GM23338 (cell line): ENCODE measurements at regions not wholly inside any gene's neighbourhood (a gene's known extent, or its start where the extent isn't known, plus 50 kb on each side); places are given as distances from the start of the nearest gene placed in this dataset.

Experiments used
- ATAC-seq: fragments of 200-7000 bp; cut with Tn5 transposase; 3 replicates; pipeline ENCODE4 v1.9.1; 2020
- DNase-seq: peaks from one replicate; pipeline ENCODE4 v3.0.0-alpha.2; 2015; ENCODE audit warnings: low spot score
- H2AFZ ChIP-seq: fragments of 200-600 bp; sonication (generic); 2 replicates; pipeline ENCODE4 v1.8.0; 2016; ENCODE audit warnings: antibody characterized with exemption, mild to moderate bottlenecking, moderate library complexity
- H3F3A ChIP-seq: fragments of 200-600 bp; sonication (generic); replicated peaks from 2 replicates; pipeline ENCODE4 v1.8.0; 2017; ENCODE audit warnings: antibody characterized with exemption, mixed run types, low read depth
- H3K27ac ChIP-seq: fragments of 200-600 bp; sonication (generic); 2 replicates; pipeline ENCODE4 v1.6.1; 2016; ENCODE audit warnings: low read depth
- H3K27me3 ChIP-seq: fragments of 200-600 bp; sonication (generic); 2 replicates; pipeline ENCODE4 v1.8.0; 2016; ENCODE audit warnings: mild to moderate bottlenecking, mixed run types, moderate library complexity; ENCODE audit not compliant: insufficient read depth
- H3K36me3 ChIP-seq: fragments of 200-600 bp; sonication (generic); 2 replicates; pipeline ENCODE4 v1.8.0; 2016; ENCODE audit warnings: mild to moderate bottlenecking; ENCODE audit not compliant: insufficient read depth
- H3K4me1 ChIP-seq: fragments of 200-600 bp; sonication (generic); 2 replicates; pipeline ENCODE4 v1.8.0; 2016; ENCODE audit warnings: mild to moderate bottlenecking, moderate library complexity; ENCODE audit not compliant: insufficient read depth
- H3K4me2 ChIP-seq: fragments of 200-600 bp; sonication (generic); 2 replicates; pipeline ENCODE4 v1.7.1; 2017; ENCODE audit warnings: mixed run types
- H3K4me3 ChIP-seq: fragments of 200-600 bp; sonication (generic); 2 replicates; pipeline ENCODE4 v1.6.1; 2016; ENCODE audit warnings: mixed run types
- H3K79me2 ChIP-seq: fragments of 200-600 bp; sonication (generic); replicated peaks from 2 replicates; pipeline ENCODE4 v1.8.0; 2017; ENCODE audit warnings: mild to moderate bottlenecking; ENCODE audit not compliant: insufficient read depth
- H3K9me2 ChIP-seq: fragments of 200-600 bp; sonication (generic); 2 replicates; pipeline ENCODE4 v1.8.0; 2017; ENCODE audit not compliant: insufficient read depth
- H4K20me1 ChIP-seq: fragments of 200-600 bp; sonication (generic); replicated peaks from 2 replicates; pipeline ENCODE4 v1.8.0; 2017; ENCODE audit warnings: mild to moderate bottlenecking; ENCODE audit not compliant: insufficient read depth
- H3K27ac Mint-ChIP-seq: 2 replicates; pipeline ENCODE4 v1.8.0; 2020; ENCODE audit warnings: inconsistent platforms, mild to moderate bottlenecking, moderate library complexity, mixed read lengths
- H3K27me3 Mint-ChIP-seq: 3 replicates; pipeline ENCODE4 v1.8.0; 2022; ENCODE audit warnings: low read depth, mild to moderate bottlenecking, moderate library complexity, mixed read lengths, inconsistent platforms; ENCODE audit not compliant: insufficient read depth, poor library complexity
- H3K36me3 Mint-ChIP-seq: 3 replicates; pipeline ENCODE4 v1.8.0; 2021; ENCODE audit warnings: low read depth, mild to moderate bottlenecking, inconsistent platforms, moderate library complexity, mixed read lengths
- H3K4me1 Mint-ChIP-seq: 3 replicates; pipeline ENCODE4 v1.8.0; 2020; ENCODE audit warnings: mild to moderate bottlenecking, inconsistent platforms, mixed read lengths
- H3K4me3 Mint-ChIP-seq: 3 replicates; pipeline ENCODE4 v1.8.0; 2021; ENCODE audit warnings: moderate library complexity, mild to moderate bottlenecking, inconsistent platforms, mixed read lengths
- H3K9me3 Mint-ChIP-seq: 3 replicates; pipeline ENCODE4 v1.8.0; 2020; ENCODE audit warnings: moderate library complexity, mild to moderate bottlenecking, inconsistent platforms, mixed read lengths
- CREB1 ChIP-seq: fragments of 250-450 bp; sonication (Bioruptor Pico); IDR thresholded peaks from 2 replicates; pipeline ENCODE4 v1.5.0; 2020; ENCODE audit warnings: low read depth, mild to moderate bottlenecking, moderate library complexity
- EZH2 ChIP-seq: fragments of 200-600 bp; sonication (generic); IDR thresholded peaks from one replicate; pipeline ENCODE4 v1.8.0; 2017; ENCODE audit warnings: antibody characterized with exemption, mild to moderate bottlenecking, low read depth; ENCODE audit not compliant: unreplicated experiment
- EZH2phosphoT487 ChIP-seq: fragments of 200-600 bp; sonication (generic); IDR thresholded peaks from one replicate; pipeline ENCODE4 v1.8.1; 2018; ENCODE audit warnings: antibody characterized with exemption; ENCODE audit not compliant: unreplicated experiment
- JUNB ChIP-seq: IDR thresholded peaks from one replicate; pipeline ENCODE4 v1.6.1; 2016; ENCODE audit warnings: antibody characterized with exemption; ENCODE audit not compliant: unreplicated experiment
- NANOG ChIP-seq: IDR thresholded peaks from 2 replicates; pipeline ENCODE4 v1.6.1; 2016; ENCODE audit warnings: antibody characterized with exemption, borderline replicate concordance
- STAT1 ChIP-seq: IDR thresholded peaks from one replicate; pipeline ENCODE4 v1.6.1; 2016; ENCODE audit warnings: antibody characterized with exemption; ENCODE audit not compliant: unreplicated experiment
- ZNF114 ChIP-seq: fragments of 250-450 bp; sonication (Bioruptor Pico); IDR thresholded peaks from 2 replicates; pipeline ENCODE4 v1.5.0; 2020; ENCODE audit warnings: mild to moderate bottlenecking, moderate library complexity
- ZNF331 ChIP-seq: fragments of 250-450 bp; sonication (Bioruptor Pico); IDR thresholded peaks from 2 replicates; pipeline ENCODE4 v1.5.0; 2020; ENCODE audit warnings: low read depth, mild to moderate bottlenecking, moderate library complexity
- TF ChIP-seq, protein P1 (sequence below), 2 experiments: fragments of 200-600 bp in 1 of 2; sonication (generic) in 1 of 2; conservative IDR thresholded peaks; 2 replicates each; pipeline versions ENCODE4 v1.5.1 to v1.6.1; 2016 to 2017; ENCODE audit warnings: antibody characterized with exemption in 2 of 2, low read depth in 2 of 2, mild to moderate bottlenecking in 2 of 2, moderate library complexity in 1 of 2
- TF ChIP-seq, protein P2 (sequence below): IDR thresholded peaks from 2 replicates; pipeline ENCODE4 v1.6.1; 2016; ENCODE audit warnings: antibody characterized with exemption
- TF ChIP-seq, protein P3 (sequence below): fragments of 250-450 bp; sonication (Bioruptor Pico); IDR thresholded peaks from 2 replicates; pipeline ENCODE4 v1.5.0; 2020; ENCODE audit warnings: mild to moderate bottlenecking, moderate library complexity

GRCh38 chr2:88377641-88377991, 74.9 kb downstream of the FOXI3 start:
- no peaks in the 10 kb centered on the region for H3K36me3 ChIP-seq
- no peaks in the 10 kb centered on the region for H3K9me2 ChIP-seq
- H3K4me1 Mint-ChIP-seq, result peaks cover 12% of the 10 kb centered on the region
- no peak overlapping the region for H2AFZ ChIP-seq
- H3F3A ChIP-seq, result no peaks in the 10 kb centered on the region
- DNase-seq (no peak), ATAC-seq (no peak)
- TF ChIP-seq JUNB (no peak), ZNF114 (CRISPR knock-in tag) (no peak), EZH2phosphoT487 (no peak), NANOG (no peak), STAT1 (no peak)
- TF ChIP-seq, protein P1, sequence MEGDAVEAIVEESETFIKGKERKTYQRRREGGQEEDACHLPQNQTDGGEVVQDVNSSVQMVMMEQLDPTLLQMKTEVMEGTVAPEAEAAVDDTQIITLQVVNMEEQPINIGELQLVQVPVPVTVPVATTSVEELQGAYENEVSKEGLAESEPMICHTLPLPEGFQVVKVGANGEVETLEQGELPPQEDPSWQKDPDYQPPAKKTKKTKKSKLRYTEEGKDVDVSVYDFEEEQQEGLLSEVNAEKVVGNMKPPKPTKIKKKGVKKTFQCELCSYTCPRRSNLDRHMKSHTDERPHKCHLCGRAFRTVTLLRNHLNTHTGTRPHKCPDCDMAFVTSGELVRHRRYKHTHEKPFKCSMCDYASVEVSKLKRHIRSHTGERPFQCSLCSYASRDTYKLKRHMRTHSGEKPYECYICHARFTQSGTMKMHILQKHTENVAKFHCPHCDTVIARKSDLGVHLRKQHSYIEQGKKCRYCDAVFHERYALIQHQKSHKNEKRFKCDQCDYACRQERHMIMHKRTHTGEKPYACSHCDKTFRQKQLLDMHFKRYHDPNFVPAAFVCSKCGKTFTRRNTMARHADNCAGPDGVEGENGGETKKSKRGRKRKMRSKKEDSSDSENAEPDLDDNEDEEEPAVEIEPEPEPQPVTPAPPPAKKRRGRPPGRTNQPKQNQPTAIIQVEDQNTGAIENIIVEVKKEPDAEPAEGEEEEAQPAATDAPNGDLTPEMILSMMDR (conservative IDR thresholded peaks at IDR 0.05; ENCODE audit: low read depth in 2 of 2), result no peak
- no peak overlapping the region for H3K27ac ChIP-seq
- peaks cover 6% of the 10 kb centered on the region for H3K27me3 Mint-ChIP-seq
- no peaks in the 10 kb centered on the region for H3K27me3 ChIP-seq
- no peak overlapping the region for H3K4me3 Mint-ChIP-seq
- no peaks in the 10 kb centered on the region for H4K20me1 ChIP-seq
- no peaks in the 10 kb centered on the region for H3K79me2 ChIP-seq
- no peaks in the 10 kb centered on the region for H3K36me3 Mint-ChIP-seq
- H3K4me1 ChIP-seq, result peaks cover 17% of the 10 kb centered on the region
- H3K4me2 ChIP-seq, result no peak overlapping the region; the same call in 1 of the 2 replicates
- no peak overlapping the region for H3K4me3 ChIP-seq
- no peak overlapping the region for H3K27ac Mint-ChIP-seq
- H3K9me3 Mint-ChIP-seq, result no peaks in the 10 kb centered on the region

DNA sequence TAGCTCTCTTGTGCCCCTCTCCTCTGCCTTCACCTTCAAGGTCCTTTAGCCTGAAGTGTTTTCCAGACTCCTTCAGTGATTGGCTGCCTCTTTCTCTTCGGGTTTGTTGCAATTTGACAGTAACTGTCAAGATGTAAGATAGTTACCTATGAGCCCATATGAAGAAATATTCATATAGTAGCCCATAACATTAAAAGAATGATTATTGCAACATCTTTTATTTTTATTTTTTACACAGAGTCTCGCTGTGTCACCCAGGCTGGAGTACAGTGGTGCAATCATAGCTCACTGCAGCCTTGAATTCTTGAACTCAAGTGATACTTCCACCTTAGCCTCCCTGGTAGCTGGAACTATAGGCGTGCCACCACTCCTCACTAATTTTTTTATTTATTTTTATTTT, 80.5 kb downstream of the FOXI3 start:
- no peaks in the 10 kb centered on the region for H3K27me3 ChIP-seq
- H3F3A ChIP-seq, result no peaks in the 10 kb centered on the region
- no peaks in the 10 kb centered on the region for H4K20me1 ChIP-seq
- H3K27ac ChIP-seq, result no peak overlapping the region
- H3K4me1 ChIP-seq, result peaks cover 4% of the 10 kb centered on the region; the same call in 1 of the 2 replicates
- no peaks in the 10 kb centered on the region for H3K36me3 ChIP-seq
- H2AFZ ChIP-seq, result no peak overlapping the region
- H3K4me2 ChIP-seq, result no peak overlapping the region
- no peaks in the 10 kb centered on the region for H3K9me2 ChIP-seq
- H3K9me3 Mint-ChIP-seq, result no peaks in the 10 kb centered on the region
- peaks cover 5% of the 10 kb centered on the region for H3K4me1 Mint-ChIP-seq
- DNase-seq (no peak), ATAC-seq (no peak)
- H3K36me3 Mint-ChIP-seq, result no peaks in the 10 kb centered on the region
- no peak overlapping the region for H3K4me3 Mint-ChIP-seq
- H3K4me3 ChIP-seq, result no peak overlapping the region
- peak overlapping the region; percentile 51; the same call in 1 of the 2 replicates for H3K27ac Mint-ChIP-seq
- H3K79me2 ChIP-seq, result no peaks in the 10 kb centered on the region
- peaks cover 4% of the 10 kb centered on the region for H3K27me3 Mint-ChIP-seq
- TF ChIP-seq CREB1 (no peak), EZH2phosphoT487 (no peak), NANOG (no peak), ZNF331 (CRISPR knock-in tag) (no peak), STAT1 (no peak), JUNB (no peak), EZH2 (no peak)
- TF ChIP-seq, protein P1 (conservative IDR thresholded peaks at IDR 0.05; ENCODE audit: low read depth in 2 of 2), result no peak
- TF ChIP-seq, protein P2, sequence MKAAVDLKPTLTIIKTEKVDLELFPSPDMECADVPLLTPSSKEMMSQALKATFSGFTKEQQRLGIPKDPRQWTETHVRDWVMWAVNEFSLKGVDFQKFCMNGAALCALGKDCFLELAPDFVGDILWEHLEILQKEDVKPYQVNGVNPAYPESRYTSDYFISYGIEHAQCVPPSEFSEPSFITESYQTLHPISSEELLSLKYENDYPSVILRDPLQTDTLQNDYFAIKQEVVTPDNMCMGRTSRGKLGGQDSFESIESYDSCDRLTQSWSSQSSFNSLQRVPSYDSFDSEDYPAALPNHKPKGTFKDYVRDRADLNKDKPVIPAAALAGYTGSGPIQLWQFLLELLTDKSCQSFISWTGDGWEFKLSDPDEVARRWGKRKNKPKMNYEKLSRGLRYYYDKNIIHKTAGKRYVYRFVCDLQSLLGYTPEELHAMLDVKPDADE, result no peak
- TF ChIP-seq, protein P3, sequence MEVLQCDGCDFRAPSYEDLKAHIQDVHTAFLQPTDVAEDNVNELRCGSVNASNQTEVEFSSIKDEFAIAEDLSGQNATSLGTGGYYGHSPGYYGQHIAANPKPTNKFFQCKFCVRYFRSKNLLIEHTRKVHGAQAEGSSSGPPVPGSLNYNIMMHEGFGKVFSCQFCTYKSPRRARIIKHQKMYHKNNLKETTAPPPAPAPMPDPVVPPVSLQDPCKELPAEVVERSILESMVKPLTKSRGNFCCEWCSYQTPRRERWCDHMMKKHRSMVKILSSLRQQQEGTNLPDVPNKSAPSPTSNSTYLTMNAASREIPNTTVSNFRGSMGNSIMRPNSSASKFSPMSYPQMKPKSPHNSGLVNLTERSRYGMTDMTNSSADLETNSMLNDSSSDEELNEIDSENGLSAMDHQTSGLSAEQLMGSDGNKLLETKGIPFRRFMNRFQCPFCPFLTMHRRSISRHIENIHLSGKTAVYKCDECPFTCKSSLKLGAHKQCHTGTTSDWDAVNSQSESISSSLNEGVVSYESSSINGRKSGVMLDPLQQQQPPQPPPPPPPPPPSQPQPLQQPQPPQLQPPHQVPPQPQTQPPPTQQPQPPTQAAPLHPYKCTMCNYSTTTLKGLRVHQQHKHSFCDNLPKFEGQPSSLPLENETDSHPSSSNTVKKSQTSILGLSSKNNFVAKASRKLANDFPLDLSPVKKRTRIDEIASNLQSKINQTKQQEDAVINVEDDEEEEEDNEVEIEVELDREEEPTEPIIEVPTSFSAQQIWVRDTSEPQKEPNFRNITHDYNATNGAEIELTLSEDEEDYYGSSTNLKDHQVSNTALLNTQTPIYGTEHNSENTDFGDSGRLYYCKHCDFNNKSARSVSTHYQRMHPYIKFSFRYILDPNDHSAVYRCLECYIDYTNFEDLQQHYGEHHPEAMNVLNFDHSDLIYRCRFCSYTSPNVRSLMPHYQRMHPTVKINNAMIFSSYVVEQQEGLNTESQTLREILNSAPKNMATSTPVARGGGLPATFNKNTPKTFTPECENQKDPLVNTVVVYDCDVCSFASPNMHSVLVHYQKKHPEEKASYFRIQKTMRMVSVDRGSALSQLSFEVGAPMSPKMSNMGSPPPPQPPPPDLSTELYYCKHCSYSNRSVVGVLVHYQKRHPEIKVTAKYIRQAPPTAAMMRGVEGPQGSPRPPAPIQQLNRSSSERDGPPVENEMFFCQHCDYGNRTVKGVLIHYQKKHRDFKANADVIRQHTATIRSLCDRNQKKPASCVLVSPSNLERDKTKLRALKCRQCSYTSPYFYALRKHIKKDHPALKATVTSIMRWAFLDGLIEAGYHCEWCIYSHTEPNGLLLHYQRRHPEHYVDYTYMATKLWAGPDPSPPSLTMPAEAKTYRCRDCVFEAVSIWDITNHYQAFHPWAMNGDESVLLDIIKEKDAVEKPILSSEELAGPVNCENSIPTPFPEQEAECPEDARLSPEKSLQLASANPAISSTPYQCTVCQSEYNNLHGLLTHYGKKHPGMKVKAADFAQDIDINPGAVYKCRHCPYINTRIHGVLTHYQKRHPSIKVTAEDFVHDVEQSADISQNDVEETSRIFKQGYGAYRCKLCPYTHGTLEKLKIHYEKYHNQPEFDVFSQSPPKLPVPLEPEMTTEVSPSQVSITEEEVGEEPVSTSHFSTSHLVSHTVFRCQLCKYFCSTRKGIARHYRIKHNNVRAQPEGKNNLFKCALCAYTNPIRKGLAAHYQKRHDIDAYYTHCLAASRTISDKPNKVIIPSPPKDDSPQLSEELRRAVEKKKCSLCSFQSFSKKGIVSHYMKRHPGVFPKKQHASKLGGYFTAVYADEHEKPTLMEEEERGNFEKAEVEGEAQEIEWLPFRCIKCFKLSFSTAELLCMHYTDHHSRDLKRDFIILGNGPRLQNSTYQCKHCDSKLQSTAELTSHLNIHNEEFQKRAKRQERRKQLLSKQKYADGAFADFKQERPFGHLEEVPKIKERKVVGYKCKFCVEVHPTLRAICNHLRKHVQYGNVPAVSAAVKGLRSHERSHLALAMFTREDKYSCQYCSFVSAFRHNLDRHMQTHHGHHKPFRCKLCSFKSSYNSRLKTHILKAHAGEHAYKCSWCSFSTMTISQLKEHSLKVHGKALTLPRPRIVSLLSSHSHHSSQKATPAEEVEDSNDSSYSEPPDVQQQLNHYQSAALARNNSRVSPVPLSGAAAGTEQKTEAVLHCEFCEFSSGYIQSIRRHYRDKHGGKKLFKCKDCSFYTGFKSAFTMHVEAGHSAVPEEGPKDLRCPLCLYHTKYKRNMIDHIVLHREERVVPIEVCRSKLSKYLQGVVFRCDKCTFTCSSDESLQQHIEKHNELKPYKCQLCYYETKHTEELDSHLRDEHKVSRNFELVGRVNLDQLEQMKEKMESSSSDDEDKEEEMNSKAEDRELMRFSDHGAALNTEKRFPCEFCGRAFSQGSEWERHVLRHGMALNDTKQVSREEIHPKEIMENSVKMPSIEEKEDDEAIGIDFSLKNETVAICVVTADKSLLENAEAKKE (CRISPR knock-in tag), result no peak
